OCI-LY3 (cell line): ENCODE measurements at regions not wholly inside any gene's neighbourhood (a gene's known extent, or its start where the extent isn't known, plus 50 kb on each side); places are given as distances from the start of the nearest gene placed in this dataset.

Source experiments
- EZH2phosphoT487 ChIP-seq: fragments of 200-600 bp; shearing (Covaris generic); IDR thresholded peaks from 2 replicates; pipeline ENCODE4 v1.6.1; 2018; ENCODE audit warnings: antibody characterized with exemption, mixed run types, low read depth
- TF ChIP-seq, protein P1 (sequence below): fragments of 200-600, 300-600 bp; sonication (generic); IDR thresholded peaks from 2 replicates; pipeline ENCODE4 v1.5.1; 2014; ENCODE audit warnings: antibody characterized with exemption, low read length, low read depth

GRCh38 chr17:62161405-62162148, 96.5 kb upstream of the MED13 start:
- TF ChIP-seq, protein P1, sequence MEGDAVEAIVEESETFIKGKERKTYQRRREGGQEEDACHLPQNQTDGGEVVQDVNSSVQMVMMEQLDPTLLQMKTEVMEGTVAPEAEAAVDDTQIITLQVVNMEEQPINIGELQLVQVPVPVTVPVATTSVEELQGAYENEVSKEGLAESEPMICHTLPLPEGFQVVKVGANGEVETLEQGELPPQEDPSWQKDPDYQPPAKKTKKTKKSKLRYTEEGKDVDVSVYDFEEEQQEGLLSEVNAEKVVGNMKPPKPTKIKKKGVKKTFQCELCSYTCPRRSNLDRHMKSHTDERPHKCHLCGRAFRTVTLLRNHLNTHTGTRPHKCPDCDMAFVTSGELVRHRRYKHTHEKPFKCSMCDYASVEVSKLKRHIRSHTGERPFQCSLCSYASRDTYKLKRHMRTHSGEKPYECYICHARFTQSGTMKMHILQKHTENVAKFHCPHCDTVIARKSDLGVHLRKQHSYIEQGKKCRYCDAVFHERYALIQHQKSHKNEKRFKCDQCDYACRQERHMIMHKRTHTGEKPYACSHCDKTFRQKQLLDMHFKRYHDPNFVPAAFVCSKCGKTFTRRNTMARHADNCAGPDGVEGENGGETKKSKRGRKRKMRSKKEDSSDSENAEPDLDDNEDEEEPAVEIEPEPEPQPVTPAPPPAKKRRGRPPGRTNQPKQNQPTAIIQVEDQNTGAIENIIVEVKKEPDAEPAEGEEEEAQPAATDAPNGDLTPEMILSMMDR = no peak
- no peak for TF ChIP-seq EZH2phosphoT487
